H1 (cell line): ENCODE measurements at regions not wholly inside any gene's neighbourhood (a gene's known extent, or its start where the extent isn't known, plus 50 kb on each side); places are given as distances from the start of the nearest gene placed in this dataset.

ENCODE experiments used
- CTCF ChIA-PET: fragments of 300-600 bp; sonication (Branson Sonifier 250); formaldehyde crosslinking; loops from one replicate; lab custom pipeline; 2021; ENCODE audit not compliant: partially characterized antibody; lab: Charles Lee
- POLR2A ChIA-PET: fragments of 300-600 bp; sonication (Branson Sonifier 250); formaldehyde crosslinking; loops from one replicate; lab custom pipeline; 2021; ENCODE audit warnings: inconsistent platforms; ENCODE audit not compliant: partially characterized antibody; lab: Charles Lee
- DNase-seq, 2 experiments: peaks; one replicate each; pipeline versions ENCODE4 v3.0.0 to v3.0.0-alpha.2; 2010 to 2022; ENCODE audit warnings: low spot score in 2 of 2, low read depth in 1 of 2, mixed read lengths in 1 of 2
- FAIRE-seq: peaks from 2 replicates; lab custom pipeline; 2011; peaks lifted over from hg19 to GRCh38; lab: Jason Lieb, UNC
- H2AFZ ChIP-seq: 2 replicates; pipeline ENCODE4 v1.8.1; 2012; ENCODE audit warnings: low read length, inconsistent platforms
- H2AK5ac ChIP-seq: 2 replicates; pipeline ENCODE4 v1.6.1; 2013; ENCODE audit warnings: low read depth, low read length
- H2BK120ac ChIP-seq: replicated peaks from 2 replicates; pipeline ENCODE3; 2013; ENCODE audit warnings: low read depth, low read length, inconsistent platforms
- H2BK12ac ChIP-seq: 2 replicates; pipeline ENCODE4 v1.6.1; 2013; ENCODE audit warnings: low read depth, low read length
- H2BK15ac ChIP-seq: 2 replicates; pipeline ENCODE4 v1.6.1; 2013; ENCODE audit warnings: low read length
- H2BK20ac ChIP-seq: 2 replicates; pipeline ENCODE4 v1.6.1; 2013; ENCODE audit warnings: low read length
- H2BK5ac ChIP-seq: 2 replicates; pipeline ENCODE4 v1.6.1; 2013; ENCODE audit warnings: low read depth, low read length
- H3K14ac ChIP-seq: 2 replicates; pipeline ENCODE4 v1.6.1; 2013; ENCODE audit warnings: inconsistent platforms; ENCODE audit not compliant: insufficient read length
- H3K18ac ChIP-seq: 2 replicates; pipeline ENCODE4 v1.6.1; 2013; ENCODE audit warnings: low read length; ENCODE audit errors: extremely low read depth
- H3K23ac ChIP-seq: 2 replicates; pipeline ENCODE4 v1.6.1; 2013; ENCODE audit warnings: inconsistent platforms; ENCODE audit not compliant: insufficient read length
- H3K23me2 ChIP-seq: 2 replicates; pipeline ENCODE4 v1.6.1; 2013; ENCODE audit warnings: low read depth, low read length
- H3K27ac ChIP-seq: 2 replicates; pipeline ENCODE4 v1.6.1; 2011; ENCODE audit warnings: low read depth, low read length, inconsistent platforms
- H3K27me3 ChIP-seq, 4 experiments: replicated peaks in 1 of 4; 1 replicate in 1 of 4; 2 replicates in 3 of 4; pipeline versions ENCODE4 v1.6.1 to v1.8.1; 2011 to 2013; ENCODE audit warnings: low read length in 3 of 4, mild to moderate bottlenecking in 3 of 4, inconsistent platforms in 2 of 4, mixed read lengths in 2 of 4, moderate library complexity in 1 of 4; ENCODE audit not compliant: control insufficient read depth in 3 of 4, insufficient read depth in 3 of 4; ENCODE audit errors: extremely low read depth in 1 of 4
- H3K36me3 ChIP-seq, 4 experiments: 2 replicates each; pipeline versions ENCODE4 v1.6.1 to v1.8.1; 2011 to 2013; ENCODE audit warnings: mild to moderate bottlenecking in 4 of 4, low read length in 3 of 4, moderate library complexity in 2 of 4, control low read depth in 1 of 4, inconsistent platforms in 1 of 4; ENCODE audit not compliant: insufficient read depth in 4 of 4, control insufficient read depth in 2 of 4
- H3K4ac ChIP-seq: replicated peaks from 2 replicates; pipeline ENCODE3; 2013; ENCODE audit warnings: low read length, low read depth, mixed read lengths, inconsistent platforms; ENCODE audit not compliant: insufficient read length
- H3K4me1 ChIP-seq, 4 experiments: replicated peaks in 1 of 4; 1 replicate in 1 of 4; 2 replicates in 3 of 4; pipeline versions ENCODE4 v1.6.1 to v1.8.1; 2011 to 2013; ENCODE audit warnings: low read length in 3 of 4, inconsistent platforms in 2 of 4, mixed read lengths in 1 of 4; ENCODE audit not compliant: insufficient read depth in 4 of 4, control insufficient read depth in 3 of 4
- H3K4me2 ChIP-seq, 2 experiments: 2 replicates each; pipeline versions ENCODE4 v1.6.1 to v1.8.1; 2011 to 2013; ENCODE audit warnings: low read depth in 2 of 2, low read length in 2 of 2, control low read depth in 1 of 2, inconsistent platforms in 1 of 2, mild to moderate bottlenecking in 1 of 2; ENCODE audit not compliant: insufficient read depth in 1 of 2
- H3K4me3 ChIP-seq, 4 experiments: fragments of 200-600, 300-600 bp in 1 of 4; sonication (generic), shearing (Covaris generic), sonication (Bioruptor Twin) in 1 of 4; 2 replicates each; pipeline versions ENCODE4 v1.5.1 to v1.8.1; 2011 to 2016; ENCODE audit warnings: low read length in 4 of 4, low read depth in 3 of 4, control low read depth in 2 of 4, inconsistent platforms in 2 of 4, mild to moderate bottlenecking in 2 of 4, mixed read lengths in 1 of 4, moderate library complexity in 1 of 4; ENCODE audit not compliant: insufficient read depth in 2 of 4; ENCODE audit errors: extremely low read depth in 1 of 4
- H3K56ac ChIP-seq: replicated peaks from 2 replicates; pipeline ENCODE3; 2013; ENCODE audit warnings: low read depth, mild to moderate bottlenecking, mixed read lengths, low read length, inconsistent platforms; ENCODE audit not compliant: insufficient read length
- H3K79me1 ChIP-seq: 2 replicates; pipeline ENCODE4 v1.6.1; 2013; ENCODE audit warnings: low read depth, low read length, control low read depth
- H3K79me2 ChIP-seq, 2 experiments: 2 replicates each; pipeline versions ENCODE4 v1.6.1 to v1.8.1; 2012 to 2013; ENCODE audit warnings: low read length in 2 of 2, mild to moderate bottlenecking in 2 of 2, inconsistent platforms in 1 of 2; ENCODE audit not compliant: insufficient read depth in 2 of 2, control insufficient read depth in 1 of 2
- H3K9ac ChIP-seq, 4 experiments: replicated peaks in 1 of 4; 1 replicate in 1 of 4; 2 replicates in 3 of 4; pipeline versions ENCODE4 v1.6.1 to v1.8.1; 2011 to 2013; ENCODE audit warnings: low read depth in 3 of 4, low read length in 3 of 4, control low read depth in 2 of 4, mild to moderate bottlenecking in 2 of 4, moderate library complexity in 2 of 4, inconsistent platforms in 1 of 4; ENCODE audit errors: extremely low read depth in 1 of 4
- H3K9me3 ChIP-seq, 2 experiments: 2 replicates each; pipeline versions ENCODE4 v1.6.1 to v1.8.1; 2012 to 2013; ENCODE audit warnings: mild to moderate bottlenecking in 2 of 2, moderate library complexity in 2 of 2, control low read depth in 1 of 2, inconsistent platforms in 1 of 2, low read depth in 1 of 2, low read length in 1 of 2, mixed read lengths in 1 of 2; ENCODE audit not compliant: insufficient read depth in 2 of 2
- H4K20me1 ChIP-seq, 2 experiments: replicated peaks in 1 of 2; 2 replicates each; pipeline versions ENCODE3 to v1.8.1; 2011 to 2013; ENCODE audit warnings: inconsistent platforms in 2 of 2, low read length in 2 of 2, mild to moderate bottlenecking in 1 of 2; ENCODE audit not compliant: insufficient read depth in 2 of 2, control insufficient read depth in 1 of 2
- H4K5ac ChIP-seq: 2 replicates; pipeline ENCODE4 v1.6.1; 2013; ENCODE audit warnings: low read length, low read depth, mixed read lengths, inconsistent platforms; ENCODE audit not compliant: insufficient read length
- H4K8ac ChIP-seq: 2 replicates; pipeline ENCODE4 v1.8.0; 2013; ENCODE audit warnings: mild to moderate bottlenecking, moderate library complexity, low read length, inconsistent platforms; ENCODE audit not compliant: insufficient read depth; ENCODE audit errors: extremely low read depth
- H4K91ac ChIP-seq: replicated peaks from 2 replicates; pipeline ENCODE3; 2013; ENCODE audit warnings: low read length, mixed read lengths, inconsistent platforms; ENCODE audit not compliant: insufficient read length
- ATF3 ChIP-seq: IDR thresholded peaks from 2 replicates; pipeline ENCODE4 v1.6.1; 2011; ENCODE audit warnings: low read depth, mild to moderate bottlenecking, low read length; ENCODE audit not compliant: insufficient read depth
- BCL11A ChIP-seq, 2 experiments: IDR thresholded peaks; one replicate each; pipeline ENCODE4 v1.6.1; 2011; ENCODE audit warnings: low read depth in 2 of 2, low read length in 2 of 2, mild to moderate bottlenecking in 2 of 2
- BRCA1 ChIP-seq: IDR thresholded peaks from 2 replicates; pipeline ENCODE4 v1.6.1; 2012; ENCODE audit warnings: low read depth, low read length, improper control_type of control experiment
- CBX8 ChIP-seq: fragments of 300-800, 300-1000 bp; sonication (generic); IDR thresholded peaks from 2 replicates; pipeline ENCODE4 v1.7.1; 2016; ENCODE audit warnings: low read depth, low read length, borderline replicate concordance
- CEBPB ChIP-seq: IDR thresholded peaks from 2 replicates; pipeline ENCODE4 v1.6.1; 2012; ENCODE audit warnings: low read depth, low read length
- CREB1 ChIP-seq: IDR thresholded peaks from 2 replicates; pipeline ENCODE4 v1.6.1; 2012; ENCODE audit warnings: inconsistent platforms
- CTCF ChIP-seq, 3 experiments: IDR thresholded peaks; 1 replicate in 2 of 3; 2 replicates in 1 of 3; pipeline versions ENCODE4 v1.5.1 to v1.6.1; 2011; ENCODE audit warnings: low read length in 3 of 3, mild to moderate bottlenecking in 3 of 3, inconsistent platforms in 2 of 3, low read depth in 1 of 3, moderate library complexity in 1 of 3; ENCODE audit not compliant: insufficient read depth in 1 of 3; ENCODE audit errors: control extremely low read depth in 1 of 3
- E2F6 ChIP-seq: IDR thresholded peaks from 2 replicates; pipeline ENCODE4 v1.6.1; 2012; ENCODE audit warnings: inconsistent platforms
- KDM4A ChIP-seq: IDR thresholded peaks from one replicate; pipeline ENCODE4 v1.7.1; 2012; ENCODE audit warnings: low read depth, mild to moderate bottlenecking, moderate library complexity, low read length, inconsistent platforms; ENCODE audit not compliant: severe bottlenecking
- SIX5 ChIP-seq: IDR thresholded peaks from 2 replicates; pipeline ENCODE4 v1.6.1; 2011; ENCODE audit warnings: mild to moderate bottlenecking, low read depth, low read length
- TAF7 ChIP-seq: optimal IDR thresholded peaks from 2 replicates; pipeline ENCODE3; 2011; ENCODE audit warnings: low read depth, mild to moderate bottlenecking, inconsistent platforms, low read length, moderate library complexity, borderline replicate concordance
- YY1 ChIP-seq: IDR thresholded peaks from 2 replicates; pipeline ENCODE4 v1.6.1; 2011; ENCODE audit warnings: low read depth, mild to moderate bottlenecking, low read length
- WGBS, 2 experiments: shearing (Covaris generic) in 1 of 2; methylation state at CpG; one replicate each; pipeline versions ENCODE4 v1.1.6 to v1.1.7; 2013 to 2015; ENCODE audit warnings: low lambda C conversion rate in 2 of 2, mixed read lengths in 2 of 2, inconsistent platforms in 1 of 2, low coverage in 1 of 2, missing lambda C conversion rate in 1 of 2; ENCODE audit not compliant: insufficient replicate concordance in 2 of 2, insufficient coverage in 1 of 2, insufficient read length in 1 of 2; ENCODE audit errors: extremely low coverage in 1 of 2, missing lambda C conversion rate in 1 of 2; 5-methylcytosine and 5-hydroxymethylcytosine counted together

GRCh38 chr19:41510484-41510883, 65.5 kb upstream of the CEACAM21 start:
- no peak overlapping the region for H2BK20ac ChIP-seq
- H2AK5ac ChIP-seq, result no peak overlapping the region
- FAIRE-seq (no peak), DNase-seq (no peak)
- no peak overlapping the region for H3K9ac ChIP-seq
- H2AFZ ChIP-seq, result no peak overlapping the region
- no peak overlapping the region for H3K27ac ChIP-seq
- H3K4me2 ChIP-seq, result no peak overlapping the region
- H3K79me2 ChIP-seq, result no peaks in the 10 kb centered on the region
- H3K79me1 ChIP-seq, result no peaks in the 10 kb centered on the region
- H4K20me1 ChIP-seq, result no peaks in the 10 kb centered on the region
- H3K23me2 ChIP-seq, result no peaks in the 10 kb centered on the region
- no peak overlapping the region for H2BK5ac ChIP-seq
- no peak overlapping the region for H4K91ac ChIP-seq
- H3K36me3 ChIP-seq, result no peaks in the 10 kb centered on the region
- H2BK12ac ChIP-seq, result no peak overlapping the region
- H3K14ac ChIP-seq, result no peak overlapping the region
- H3K4me1 ChIP-seq, result no peaks in the 10 kb centered on the region
- H4K5ac ChIP-seq, result no peak overlapping the region
- no peak overlapping the region for H2BK15ac ChIP-seq
- H2BK120ac ChIP-seq, result no peak overlapping the region
- CTCF ChIA-PET, result no interaction called here
- H3K4me3 ChIP-seq, result no peak overlapping the region
- H4K8ac ChIP-seq, result no peak overlapping the region
- H3K9me3 ChIP-seq, result peaks cover 41 to 58% of the 10 kb centered on the region in 2 experiments
- WGBS, 2 experiments, result 83% methylated on average over 12 of the region's 12 CpGs; no CpG with 5 or more reads in 1 of the 2 experiments
- POLR2A ChIA-PET, result no interaction called here
- no peak overlapping the region for H3K23ac ChIP-seq
- H3K18ac ChIP-seq, result no peak overlapping the region
- no peak overlapping the region for H3K4ac ChIP-seq
- no peak overlapping the region for H3K56ac ChIP-seq
- no peaks in the 10 kb centered on the region for H3K27me3 ChIP-seq
- TF ChIP-seq BCL11A (IDR thresholded peaks at IDR 0.05; ENCODE audit: low read depth in 2 of 2, low read length in 2 of 2), result no peak
- TF ChIP-seq E2F6, result no peak
- TF ChIP-seq SIX5, result no peak
- no peak for TF ChIP-seq CEBPB
- TF ChIP-seq CREB1, result no peak
- TF ChIP-seq KDM4A, result no peak
- no peak for TF ChIP-seq TAF7
- TF ChIP-seq BRCA1, result no peak
- TF ChIP-seq ATF3, result no peak
- TF ChIP-seq CTCF (IDR thresholded peaks at IDR 0.05; ENCODE audit: control extremely low read depth in 1 of 3, insufficient read depth in 1 of 3, low read depth in 1 of 3, low read length in 3 of 3), result no peak
- TF ChIP-seq CBX8, result no peak
- TF ChIP-seq YY1, result no peak
